Liver (tissue), 7 donors: ENCODE measurements at regions not wholly inside any gene's neighbourhood (a gene's known extent, or its start where the extent isn't known, plus 50 kb on each side); places are given as distances from the start of the nearest gene placed in this dataset.

Source experiments
- DNase-seq: peaks from one replicate; pipeline ENCODE4 v3.0.0-alpha.2; 2017; ENCODE audit warnings: low spot score
- H3K27ac ChIP-seq, 2 donors: one replicate each; pipeline ENCODE4 v1.7.0; 2013; ENCODE audit warnings: inconsistent platforms in 2 of 2, low read length in 2 of 2, control low read depth in 1 of 2, low read depth in 1 of 2, mild to moderate bottlenecking in 1 of 2
- H3K27me3 ChIP-seq, 4 donors: one replicate each; pipeline versions ENCODE4 v1.6.1 to v1.7.0; 2013; ENCODE audit warnings: low read length in 3 of 4, inconsistent platforms in 1 of 4, mild to moderate bottlenecking in 1 of 4, moderate library complexity in 1 of 4; ENCODE audit not compliant: control insufficient read depth in 4 of 4, insufficient read depth in 4 of 4
- H3K36me3 ChIP-seq, 4 donors: one replicate each; pipeline versions ENCODE4 v1.6.1 to v1.7.0; 2013; ENCODE audit warnings: low read length in 3 of 4, mild to moderate bottlenecking in 3 of 4, low read depth in 1 of 4, moderate library complexity in 1 of 4; ENCODE audit not compliant: control insufficient read depth in 4 of 4, insufficient read depth in 3 of 4
- H3K4me1 ChIP-seq, 4 donors: one replicate each; pipeline versions ENCODE4 v1.6.1 to v1.7.0; 2013; ENCODE audit warnings: low read length in 3 of 4, mild to moderate bottlenecking in 3 of 4, moderate library complexity in 1 of 4; ENCODE audit not compliant: control insufficient read depth in 4 of 4, insufficient read depth in 4 of 4
- H3K4me3 ChIP-seq, 3 donors: one replicate each; pipeline versions ENCODE4 v1.6.1 to v1.7.0; 2013; ENCODE audit warnings: low read length in 3 of 3, control low read depth in 1 of 3, low read depth in 1 of 3, mild to moderate bottlenecking in 1 of 3
- H3K9ac ChIP-seq, 2 donors: one replicate each; pipeline ENCODE4 v1.7.0; 2013; ENCODE audit warnings: low read length in 2 of 2, mild to moderate bottlenecking in 2 of 2, moderate library complexity in 2 of 2, control low read depth in 1 of 2, low read depth in 1 of 2
- H3K9me3 ChIP-seq, 4 donors: one replicate each; pipeline versions ENCODE4 v1.6.1 to v1.7.0; 2013; ENCODE audit warnings: low read length in 3 of 4; ENCODE audit not compliant: control insufficient read depth in 4 of 4
- EGR1 ChIP-seq, 2 donors: IDR thresholded peaks; 2 replicates each; pipeline ENCODE4 v1.6.1; 2016 to 2018; ENCODE audit warnings: antibody characterized with exemption in 2 of 2, low read depth in 2 of 2
- FOXA1 ChIP-seq: IDR thresholded peaks from 2 replicates; pipeline ENCODE4 v1.6.1; 2016; ENCODE audit warnings: antibody characterized with exemption
- FOXA2 ChIP-seq: IDR thresholded peaks from 2 replicates; pipeline ENCODE4 v1.6.1; 2016; ENCODE audit warnings: antibody characterized with exemption
- GABPA ChIP-seq, 2 donors: IDR thresholded peaks in 1 of 2; conservative IDR thresholded peaks in 1 of 2; 2 replicates each; pipeline ENCODE4 v1.6.1; 2016; ENCODE audit warnings: antibody characterized with exemption in 2 of 2, mild to moderate bottlenecking in 1 of 2, moderate library complexity in 1 of 2
- HNF4A ChIP-seq, 2 donors: conservative IDR thresholded peaks; 2 replicates each; pipeline ENCODE4 v1.6.1; 2016; ENCODE audit warnings: antibody characterized with exemption in 2 of 2, mild to moderate bottlenecking in 2 of 2
- HNF4G ChIP-seq: IDR thresholded peaks from 2 replicates; pipeline ENCODE4 v1.6.1; 2016; ENCODE audit warnings: antibody characterized with exemption
- JUND ChIP-seq, 2 donors: IDR thresholded peaks; 2 replicates each; pipeline ENCODE4 v1.6.1; 2016; ENCODE audit warnings: antibody characterized with exemption in 2 of 2
- RAD21 ChIP-seq, 2 donors: IDR thresholded peaks; 2 replicates each; pipeline ENCODE4 v1.6.1; 2016; ENCODE audit warnings: antibody characterized with exemption in 2 of 2, mild to moderate bottlenecking in 2 of 2
- RXRA ChIP-seq, 2 donors: IDR thresholded peaks; 2 replicates each; pipeline ENCODE4 v1.6.1; 2017 to 2018; ENCODE audit warnings: antibody characterized with exemption in 2 of 2, mild to moderate bottlenecking in 1 of 2
- SP1 ChIP-seq: IDR thresholded peaks from 2 replicates; pipeline ENCODE4 v1.6.1; 2018; ENCODE audit warnings: antibody characterized with exemption, mild to moderate bottlenecking
- TAF1 ChIP-seq: conservative IDR thresholded peaks from 2 replicates; pipeline ENCODE4 v1.6.1; 2016; ENCODE audit warnings: antibody characterized with exemption, mild to moderate bottlenecking
- YY1 ChIP-seq: IDR thresholded peaks from 2 replicates; pipeline ENCODE4 v1.6.1; 2016; ENCODE audit warnings: antibody characterized with exemption, mild to moderate bottlenecking
- WGBS: extraction: QIAGEN DNeasy Blood & Tissue Kit; methylation state at CpG from one replicate; pipeline ENCODE4 v1.1.7; 2013; 5-methylcytosine and 5-hydroxymethylcytosine counted together
- TF ChIP-seq, protein P1 (sequence below): IDR thresholded peaks from 2 replicates; pipeline ENCODE4 v1.6.1; 2016; ENCODE audit warnings: antibody characterized with exemption
- TF ChIP-seq, protein P2 (sequence below): IDR thresholded peaks from 2 replicates; pipeline ENCODE4 v1.6.1; 2016; ENCODE audit warnings: antibody characterized with exemption, mild to moderate bottlenecking
- TF ChIP-seq, protein P3 (sequence below): IDR thresholded peaks from 2 replicates; pipeline ENCODE4 v1.6.1; 2016; ENCODE audit warnings: antibody characterized with exemption
- TF ChIP-seq, protein P4 (sequence below): IDR thresholded peaks from 2 replicates; pipeline ENCODE4 v1.6.1; 2016; ENCODE audit warnings: antibody characterized with exemption
- donor health status: healthy.
- donor health status: healthy.
- donor health status: healthy.
- donor health status: healthy.

DNA sequence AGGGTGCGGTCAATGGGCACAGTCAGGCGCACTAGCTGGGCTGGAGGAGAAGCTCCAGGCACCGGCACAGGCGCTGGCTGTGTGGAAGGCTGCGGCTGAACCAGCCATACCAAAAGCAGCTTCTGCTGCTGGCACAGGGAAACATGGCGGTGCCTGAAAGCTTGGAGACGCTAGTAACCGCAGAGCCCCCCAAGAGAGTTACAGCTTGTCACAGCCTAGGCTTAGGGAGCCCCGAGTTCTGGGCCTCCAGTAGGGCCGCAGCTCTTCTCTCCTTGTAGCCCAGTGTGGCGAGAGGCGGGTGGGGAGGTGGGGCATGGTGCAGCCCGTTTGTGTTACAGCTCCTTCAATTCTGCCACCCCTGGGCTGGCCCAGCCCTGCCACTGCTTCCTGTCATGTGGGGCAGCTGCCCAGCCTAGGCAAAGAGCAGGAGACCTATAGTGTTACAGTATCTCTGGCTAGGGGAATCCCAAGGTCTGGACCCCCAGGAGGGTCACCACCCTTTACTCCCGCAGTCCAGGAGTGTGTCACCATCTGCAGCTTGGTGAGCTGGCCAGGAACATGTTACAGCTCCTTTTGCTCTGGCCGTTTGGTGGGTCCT lies 58.6 kb upstream of the MANEA start:
- no peak overlapping the region for H3K27ac ChIP-seq
- no peaks in the 10 kb centered on the region for H3K27me3 ChIP-seq
- H3K36me3 ChIP-seq: no peaks in the 10 kb centered on the region
- H3K4me1 ChIP-seq: no peaks in the 10 kb centered on the region
- no peak overlapping the region for H3K9ac ChIP-seq
- H3K9me3 ChIP-seq: no peaks in the 10 kb centered on the region
- DNase-seq: no peak
- TF ChIP-seq, protein P1, sequence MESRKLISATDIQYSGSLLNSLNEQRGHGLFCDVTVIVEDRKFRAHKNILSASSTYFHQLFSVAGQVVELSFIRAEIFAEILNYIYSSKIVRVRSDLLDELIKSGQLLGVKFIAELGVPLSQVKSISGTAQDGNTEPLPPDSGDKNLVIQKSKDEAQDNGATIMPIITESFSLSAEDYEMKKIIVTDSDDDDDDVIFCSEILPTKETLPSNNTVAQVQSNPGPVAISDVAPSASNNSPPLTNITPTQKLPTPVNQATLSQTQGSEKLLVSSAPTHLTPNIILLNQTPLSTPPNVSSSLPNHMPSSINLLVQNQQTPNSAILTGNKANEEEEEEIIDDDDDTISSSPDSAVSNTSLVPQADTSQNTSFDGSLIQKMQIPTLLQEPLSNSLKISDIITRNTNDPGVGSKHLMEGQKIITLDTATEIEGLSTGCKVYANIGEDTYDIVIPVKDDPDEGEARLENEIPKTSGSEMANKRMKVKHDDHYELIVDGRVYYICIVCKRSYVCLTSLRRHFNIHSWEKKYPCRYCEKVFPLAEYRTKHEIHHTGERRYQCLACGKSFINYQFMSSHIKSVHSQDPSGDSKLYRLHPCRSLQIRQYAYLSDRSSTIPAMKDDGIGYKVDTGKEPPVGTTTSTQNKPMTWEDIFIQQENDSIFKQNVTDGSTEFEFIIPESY: no peak
- TF ChIP-seq YY1 (no peak), HNF4A (conservative IDR thresholded peaks at IDR 0.05) (no peak), HNF4G (no peak), FOXA2 (no peak), RAD21 (IDR thresholded peaks at IDR 0.05) (no peak), GABPA (IDR thresholded peaks at IDR 0.05 in 1 of 2, conservative IDR thresholded peaks at IDR 0.05 in 1 of 2) (no peak), TAF1 (no peak), JUND (IDR thresholded peaks at IDR 0.05) (no peak), SP1 (no peak), FOXA1 (no peak)
- TF ChIP-seq, protein P2, sequence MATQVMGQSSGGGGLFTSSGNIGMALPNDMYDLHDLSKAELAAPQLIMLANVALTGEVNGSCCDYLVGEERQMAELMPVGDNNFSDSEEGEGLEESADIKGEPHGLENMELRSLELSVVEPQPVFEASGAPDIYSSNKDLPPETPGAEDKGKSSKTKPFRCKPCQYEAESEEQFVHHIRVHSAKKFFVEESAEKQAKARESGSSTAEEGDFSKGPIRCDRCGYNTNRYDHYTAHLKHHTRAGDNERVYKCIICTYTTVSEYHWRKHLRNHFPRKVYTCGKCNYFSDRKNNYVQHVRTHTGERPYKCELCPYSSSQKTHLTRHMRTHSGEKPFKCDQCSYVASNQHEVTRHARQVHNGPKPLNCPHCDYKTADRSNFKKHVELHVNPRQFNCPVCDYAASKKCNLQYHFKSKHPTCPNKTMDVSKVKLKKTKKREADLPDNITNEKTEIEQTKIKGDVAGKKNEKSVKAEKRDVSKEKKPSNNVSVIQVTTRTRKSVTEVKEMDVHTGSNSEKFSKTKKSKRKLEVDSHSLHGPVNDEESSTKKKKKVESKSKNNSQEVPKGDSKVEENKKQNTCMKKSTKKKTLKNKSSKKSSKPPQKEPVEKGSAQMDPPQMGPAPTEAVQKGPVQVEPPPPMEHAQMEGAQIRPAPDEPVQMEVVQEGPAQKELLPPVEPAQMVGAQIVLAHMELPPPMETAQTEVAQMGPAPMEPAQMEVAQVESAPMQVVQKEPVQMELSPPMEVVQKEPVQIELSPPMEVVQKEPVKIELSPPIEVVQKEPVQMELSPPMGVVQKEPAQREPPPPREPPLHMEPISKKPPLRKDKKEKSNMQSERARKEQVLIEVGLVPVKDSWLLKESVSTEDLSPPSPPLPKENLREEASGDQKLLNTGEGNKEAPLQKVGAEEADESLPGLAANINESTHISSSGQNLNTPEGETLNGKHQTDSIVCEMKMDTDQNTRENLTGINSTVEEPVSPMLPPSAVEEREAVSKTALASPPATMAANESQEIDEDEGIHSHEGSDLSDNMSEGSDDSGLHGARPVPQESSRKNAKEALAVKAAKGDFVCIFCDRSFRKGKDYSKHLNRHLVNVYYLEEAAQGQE: no peak
- no peak overlapping the region for H3K4me3 ChIP-seq
- 89% methylated on average over 15 of the region's 15 CpGs for WGBS

DNA sequence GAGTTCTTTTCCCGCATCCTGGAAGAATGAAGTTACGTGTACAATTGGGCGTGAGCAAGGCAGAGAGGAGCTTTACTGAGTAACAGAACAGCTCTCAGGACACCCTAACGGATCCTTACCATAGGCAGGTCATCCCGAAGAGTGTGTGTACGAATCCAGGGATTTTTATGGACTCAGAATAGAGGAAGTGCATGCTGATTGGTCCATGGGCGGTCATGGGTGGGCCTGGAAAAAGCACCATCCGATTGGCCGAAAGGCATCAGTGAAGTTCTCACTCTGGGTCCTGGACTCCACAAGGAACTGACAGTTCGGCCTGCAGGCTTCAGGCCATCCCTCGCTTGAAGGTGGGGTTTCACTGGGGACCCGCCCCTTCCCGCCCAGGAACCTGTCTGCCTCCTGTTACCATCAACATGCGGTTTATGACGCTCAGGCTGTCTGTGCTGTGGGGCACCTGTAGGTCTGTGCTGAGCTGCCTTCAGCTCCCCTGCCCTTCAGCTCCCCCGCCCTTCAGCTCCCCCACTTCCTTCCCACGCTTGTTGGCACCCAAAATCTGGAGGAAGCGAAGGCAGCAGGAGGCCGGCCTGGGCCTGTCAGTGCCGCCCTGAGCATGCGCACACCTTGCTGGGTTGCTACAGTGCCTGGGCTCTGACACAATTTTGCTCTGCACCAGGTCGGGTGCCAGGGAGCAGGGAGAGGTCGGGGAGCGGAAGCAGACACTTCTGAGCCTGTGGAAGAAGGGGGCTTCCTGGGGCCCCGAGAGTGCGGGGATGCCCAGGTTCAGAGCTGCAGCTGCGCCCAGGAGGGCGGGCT lies 57.9 kb upstream of the MANEA start:
- no peak overlapping the region for H3K9ac ChIP-seq
- no peaks in the 10 kb centered on the region for H3K9me3 ChIP-seq
- no peak for DNase-seq
- no peaks in the 10 kb centered on the region for H3K27me3 ChIP-seq
- H3K27ac ChIP-seq: no peak overlapping the region
- no peak overlapping the region for H3K4me3 ChIP-seq
- H3K36me3 ChIP-seq: no peaks in the 10 kb centered on the region
- H3K4me1 ChIP-seq: no peaks in the 10 kb centered on the region
- 94% methylated on average over 28 of the region's 28 CpGs for WGBS
- TF ChIP-seq FOXA1 (no peak), RAD21 (IDR thresholded peaks at IDR 0.05) (no peak), SP1 (no peak), HNF4A (conservative IDR thresholded peaks at IDR 0.05) (no peak), FOXA2 (no peak), EGR1 (IDR thresholded peaks at IDR 0.05; ENCODE audit: low read depth in 2 of 2) (no peak), HNF4G (no peak), JUND (IDR thresholded peaks at IDR 0.05) (no peak), GABPA (IDR thresholded peaks at IDR 0.05 in 1 of 2, conservative IDR thresholded peaks at IDR 0.05 in 1 of 2) (no peak), TAF1 (no peak), YY1 (no peak), RXRA (IDR thresholded peaks at IDR 0.05) (no peak)
- TF ChIP-seq, protein P3, sequence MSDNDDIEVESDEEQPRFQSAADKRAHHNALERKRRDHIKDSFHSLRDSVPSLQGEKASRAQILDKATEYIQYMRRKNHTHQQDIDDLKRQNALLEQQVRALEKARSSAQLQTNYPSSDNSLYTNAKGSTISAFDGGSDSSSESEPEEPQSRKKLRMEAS: no peak
- TF ChIP-seq, protein P1: no peak
- TF ChIP-seq, protein P4, sequence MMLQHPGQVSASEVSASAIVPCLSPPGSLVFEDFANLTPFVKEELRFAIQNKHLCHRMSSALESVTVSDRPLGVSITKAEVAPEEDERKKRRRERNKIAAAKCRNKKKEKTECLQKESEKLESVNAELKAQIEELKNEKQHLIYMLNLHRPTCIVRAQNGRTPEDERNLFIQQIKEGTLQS: no peak
- TF ChIP-seq, protein P2: no peak
